GM21526 (cell line): ENCODE measurements at regions not wholly inside any gene's neighbourhood (a gene's known extent, or its start where the extent isn't known, plus 50 kb on each side); places are given as distances from the start of the nearest gene placed in this dataset.

Experiments used
- ATAC-seq: cut with Tn5 transposase; IDR thresholded peaks from one replicate; pipeline ENCODE4 v1.9.1; 2021; ENCODE audit warnings: moderate library complexity; ENCODE audit not compliant: unreplicated experiment, low FRiP score

DNA sequence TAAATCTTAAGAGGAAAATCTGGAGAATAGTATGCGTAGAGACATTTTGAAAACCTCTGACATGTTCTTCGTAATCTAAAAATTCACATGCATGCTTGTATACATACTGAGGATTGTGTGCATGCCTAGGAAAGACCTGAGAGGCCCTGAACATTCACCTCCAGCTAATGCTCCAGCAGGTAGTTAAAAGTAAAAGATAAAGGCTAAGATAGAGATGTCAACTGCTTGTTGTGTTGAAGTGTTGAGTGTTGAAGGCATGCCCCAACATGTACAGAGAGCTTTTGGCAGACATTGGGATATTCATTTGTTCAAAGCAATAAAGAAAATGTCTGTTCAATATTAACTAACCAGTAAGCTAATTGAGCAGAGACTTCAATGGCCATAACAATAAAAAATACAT, 118.6 kb upstream of the SYT1 start:
- no peak for ATAC-seq

- ATAC-seq, result no peak
Observed at GRCh38 chr12:78753058-78753457, 111.5 kb upstream of the SYT1 start.

- ATAC-seq, result no peak
Observed at GRCh38 chr12:78756936-78757335, 107.6 kb upstream of the SYT1 start.

DNA sequence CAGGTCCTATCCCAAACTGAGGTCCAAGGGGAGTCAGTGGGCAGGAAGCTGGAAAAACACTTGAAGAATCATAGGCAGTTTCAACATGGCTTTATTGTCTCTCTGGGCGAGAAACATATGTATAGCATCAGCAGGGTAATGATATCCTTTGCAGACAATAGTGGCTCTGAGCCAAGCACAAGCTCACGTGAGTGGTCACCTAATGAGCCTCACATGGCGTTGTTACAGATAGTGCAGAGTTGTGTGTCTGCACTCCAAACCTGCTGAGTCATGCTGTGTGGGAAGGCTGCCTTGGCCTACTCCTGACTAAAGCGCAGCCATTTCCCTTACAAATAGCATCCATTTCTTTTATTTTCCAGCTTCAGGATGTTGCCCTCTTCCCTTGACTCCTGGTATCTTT, 105.2 kb upstream of the SYT1 start:
- no peak for ATAC-seq

- ATAC-seq, result no peak
Observed at GRCh38 chr12:78760906-78761305, 103.7 kb upstream of the SYT1 start.

- ATAC-seq, result no peak
Observed at GRCh38 chr12:78764913-78765312, 99.7 kb upstream of the SYT1 start.

- no peak for ATAC-seq
Observed at GRCh38 chr12:78767264-78767981, 97.2 kb upstream of the SYT1 start.

GRCh38 chr12:78778339-78778738, 86.2 kb upstream of the SYT1 start:
- ATAC-seq, result no peak

- ATAC-seq, result no peak
Observed at GRCh38 chr12:78787576-78787975, 77.0 kb upstream of the SYT1 start.

DNA sequence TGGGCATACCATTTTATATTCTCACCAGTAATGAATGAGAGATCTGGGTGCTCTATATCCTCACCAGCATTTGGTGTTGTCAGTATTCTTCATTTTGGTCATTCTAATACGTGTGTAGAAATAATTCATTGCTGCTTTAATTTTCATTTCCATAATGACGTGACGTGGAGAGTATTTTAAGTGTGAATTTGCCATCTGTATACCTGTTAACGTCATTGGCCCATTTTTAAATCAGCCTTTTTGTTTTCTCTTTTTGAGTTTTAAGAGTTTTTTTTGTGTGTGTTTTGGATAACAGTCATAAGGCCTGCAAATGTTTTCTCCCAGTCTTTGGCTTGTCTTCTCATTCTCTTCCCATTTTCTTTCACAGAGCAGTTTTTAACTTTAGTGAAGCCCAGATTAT, 74.4 kb upstream of the SYT1 start:
- ATAC-seq, result no peak

- no peak for ATAC-seq
Observed at GRCh38 chr12:78792052-78792698, 72.4 kb upstream of the SYT1 start.

GRCh38 chr12:78793491-78793890, 71.1 kb upstream of the SYT1 start:
- ATAC-seq, result no peak

- no peak for ATAC-seq
Observed at GRCh38 chr12:78793982-78794381, 70.6 kb upstream of the SYT1 start.

DNA sequence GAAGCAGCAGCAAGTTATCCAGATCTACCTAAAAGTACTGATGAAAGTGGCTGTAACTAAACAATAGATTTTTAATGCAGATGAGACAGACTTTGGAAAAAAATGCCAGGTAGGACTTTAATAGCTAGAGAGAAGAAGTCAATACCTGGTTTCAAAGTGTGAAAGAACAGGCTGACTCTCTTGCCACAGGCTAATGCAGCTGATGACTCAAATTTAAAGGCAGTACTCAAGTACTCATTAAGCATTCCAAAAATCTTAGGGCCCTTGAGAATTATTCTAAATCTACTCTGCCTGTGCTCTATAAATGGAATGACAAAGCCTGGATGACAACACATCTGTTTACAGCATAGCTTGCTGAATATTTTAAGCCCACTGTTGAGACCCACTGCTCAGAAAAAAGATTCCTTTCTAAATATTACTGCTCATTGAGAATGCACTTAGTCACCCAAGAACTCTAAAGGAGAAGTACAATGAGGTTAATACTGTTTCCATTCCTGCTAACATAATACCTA, 68.6 kb upstream of the SYT1 start:
- no peak for ATAC-seq

DNA sequence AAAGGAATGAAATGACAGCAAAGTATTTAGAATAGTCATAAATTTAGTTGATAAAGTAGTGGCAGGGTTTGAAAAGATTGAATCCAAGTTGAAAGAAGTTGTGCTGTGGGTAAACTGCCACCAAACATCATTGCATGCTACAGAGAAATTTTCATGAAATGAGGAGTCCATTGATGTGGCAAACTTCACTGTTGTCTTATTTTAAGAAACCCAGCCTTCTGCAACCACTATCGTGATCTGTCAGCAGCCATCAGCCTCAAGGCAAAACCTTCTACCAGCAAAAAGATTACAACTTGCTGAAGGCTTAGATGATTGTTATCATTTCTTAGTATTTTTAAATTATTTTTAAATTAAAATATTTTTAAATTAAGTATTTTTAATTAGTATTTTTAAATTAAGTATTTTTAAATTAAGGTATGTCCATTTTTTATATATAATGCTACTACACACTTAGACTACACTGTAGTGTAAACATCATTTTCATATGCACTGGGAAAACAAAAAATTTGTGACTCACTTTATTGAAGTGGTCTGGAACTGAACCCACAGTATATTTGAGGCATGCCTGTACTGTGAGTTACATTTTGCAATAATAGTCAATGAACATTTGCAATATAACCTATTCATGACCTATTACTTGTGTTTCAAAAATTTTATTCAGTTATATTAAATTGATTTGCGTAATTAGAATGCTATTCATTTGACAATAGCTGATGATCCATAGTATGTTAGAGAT, 67.2 kb upstream of the SYT1 start:
- ATAC-seq, result no peak

- no peak for ATAC-seq
Observed at GRCh38 chr12:78799649-78800048, 64.9 kb upstream of the SYT1 start.

GRCh38 chr12:78802593-78802992, 62.0 kb upstream of the SYT1 start:
- no peak for ATAC-seq

DNA sequence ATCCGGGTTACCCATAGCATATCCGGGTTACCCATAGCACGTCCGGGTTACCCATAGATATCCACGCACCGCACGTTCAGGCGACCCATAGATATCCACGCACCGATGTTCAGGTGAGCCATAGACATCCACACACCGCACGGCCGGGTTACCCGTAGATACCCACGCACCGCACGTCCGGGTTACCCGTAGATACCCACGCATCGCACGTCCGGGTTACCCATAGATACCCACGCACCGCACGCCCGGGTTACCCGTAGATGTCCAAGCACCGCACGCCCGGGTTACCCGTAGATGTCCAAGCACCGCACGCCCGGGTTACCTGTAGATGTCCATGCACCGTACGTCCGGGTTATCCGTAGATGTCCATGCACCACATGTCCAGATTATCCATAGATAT, 60.3 kb upstream of the SYT1 start:
- ATAC-seq, result no peak
